GM19023 (cell line): ENCODE measurements at regions not wholly inside any gene's neighbourhood (a gene's known extent, or its start where the extent isn't known, plus 50 kb on each side); places are given as distances from the start of the nearest gene placed in this dataset.

Experiments used
- ATAC-seq: cut with Tn5 transposase; IDR thresholded peaks from one replicate; pipeline ENCODE4 v1.9.1; 2021; ENCODE audit warnings: mild to moderate bottlenecking, moderate library complexity; ENCODE audit not compliant: unreplicated experiment

DNA sequence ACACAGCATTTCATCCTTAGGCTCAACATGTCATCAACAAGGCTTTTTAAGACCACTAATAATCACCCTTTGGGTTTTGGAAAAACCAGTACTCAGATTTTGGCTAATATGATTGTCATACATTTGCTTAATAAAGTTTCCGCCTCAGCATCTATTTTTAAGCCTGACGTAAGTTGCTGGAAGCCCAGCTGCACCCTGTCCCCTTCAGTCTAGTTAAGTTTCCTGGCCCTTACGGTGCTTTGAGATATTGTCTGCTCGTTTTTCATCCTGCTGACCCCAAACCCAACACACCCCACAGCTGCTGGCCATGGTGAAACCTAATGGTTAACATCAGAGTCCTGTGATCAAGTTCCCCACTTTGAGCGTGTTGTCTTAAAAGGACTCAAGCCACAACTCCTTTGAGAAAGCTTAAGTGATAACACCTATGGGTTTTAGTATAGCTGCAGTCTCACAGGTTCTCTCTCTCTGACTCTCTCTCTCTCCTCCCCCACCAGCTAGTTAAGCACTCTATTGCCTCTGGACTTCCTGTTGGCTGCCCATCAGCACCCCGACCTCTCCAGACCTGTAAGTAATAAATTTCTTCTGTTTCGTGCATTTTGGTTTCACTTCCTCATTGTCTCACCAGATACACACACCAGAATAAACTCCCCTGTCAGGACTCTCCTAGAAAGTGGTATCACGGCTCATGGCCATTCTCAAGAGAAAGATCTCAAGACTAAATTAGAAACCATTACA is 802.0 kb downstream of the C6orf118 start:
- ATAC-seq, result no peak

DNA sequence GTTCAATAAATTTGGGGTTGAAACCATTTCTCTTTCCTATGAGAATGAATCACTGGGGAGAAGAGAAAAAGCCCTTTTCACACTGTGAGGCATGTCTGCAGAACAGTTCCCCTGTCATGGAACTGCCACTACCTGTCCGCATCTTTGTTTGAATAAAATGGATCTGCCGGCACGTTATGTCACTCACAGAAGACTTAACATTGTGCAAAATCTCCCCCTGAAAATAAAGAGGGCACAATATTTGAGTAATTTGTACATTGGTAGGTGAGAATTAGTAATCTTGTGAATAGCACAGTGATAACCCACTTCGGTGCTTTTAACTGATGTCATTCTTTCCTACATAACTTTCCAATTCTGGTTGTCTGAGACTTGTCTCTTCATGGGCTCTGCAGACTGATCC is 804.0 kb downstream of the C6orf118 start:
- ATAC-seq, result no peak

DNA sequence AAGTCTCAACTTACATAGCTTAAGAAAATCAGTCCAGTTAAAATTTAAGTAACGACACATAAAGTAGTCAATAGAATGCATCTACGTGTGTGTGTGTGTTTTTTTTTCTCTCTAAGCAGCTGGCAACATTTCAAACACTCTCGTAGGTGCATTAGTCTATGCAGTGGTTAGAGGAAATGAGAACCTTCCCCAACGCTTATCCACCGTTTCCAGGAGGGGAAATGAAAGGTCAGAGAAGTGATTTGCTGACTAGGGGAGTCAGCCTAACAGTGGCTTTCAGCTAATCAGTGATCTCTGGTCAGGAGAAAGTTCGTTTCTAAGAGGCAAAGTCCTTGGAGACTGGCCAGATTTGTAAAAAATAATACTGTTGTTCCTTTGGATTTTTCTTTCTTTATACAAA is 806.6 kb downstream of the C6orf118 start:
- ATAC-seq, result no peak

DNA sequence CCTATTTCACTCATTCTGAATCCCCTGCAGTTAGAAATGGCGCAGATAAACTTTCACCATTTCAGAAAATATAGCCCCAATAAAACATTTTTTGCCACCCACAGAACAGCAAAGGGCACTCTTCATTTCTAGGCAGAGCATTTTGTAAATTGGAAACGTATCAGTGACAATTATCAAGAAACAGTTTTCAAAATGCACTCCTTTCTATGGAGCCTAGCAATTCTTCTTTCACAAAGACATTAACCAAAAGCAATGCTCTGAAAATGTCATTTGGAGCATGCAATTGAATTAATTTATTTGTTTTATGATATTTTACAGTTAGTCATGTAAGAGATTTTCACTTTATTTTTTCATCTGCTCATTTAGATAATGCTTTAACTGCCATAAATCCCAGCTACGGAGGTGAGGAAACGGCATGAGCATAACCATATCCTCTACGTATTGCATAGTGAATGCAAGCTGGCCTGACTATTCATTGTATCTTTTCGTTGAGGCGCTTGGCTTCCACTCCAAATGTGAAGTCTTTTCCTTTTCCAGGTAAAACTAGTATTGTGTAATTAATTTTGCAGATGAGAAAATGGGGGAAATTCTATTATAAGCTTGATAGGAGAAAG is 813.4 kb downstream of the C6orf118 start:
- ATAC-seq, result no peak

DNA sequence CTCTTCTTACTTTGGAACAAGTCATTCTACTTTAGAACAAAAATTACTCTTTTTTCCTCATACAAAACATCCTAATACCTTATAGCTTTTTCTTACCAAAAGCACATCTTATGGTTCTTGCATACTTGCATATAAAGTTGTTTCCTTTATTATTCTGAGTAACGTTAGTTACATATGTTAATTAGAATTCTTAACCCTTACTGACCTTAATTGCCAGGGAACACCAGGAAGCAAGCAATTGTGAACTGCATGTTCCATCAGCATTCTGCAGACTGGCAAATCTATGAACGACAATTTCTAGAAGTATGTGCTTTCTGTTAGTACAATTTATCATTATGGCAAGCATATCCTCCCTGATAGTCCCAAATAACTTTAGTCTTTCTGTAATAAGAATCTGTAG is 831.0 kb downstream of the C6orf118 start:
- no peak for ATAC-seq

DNA sequence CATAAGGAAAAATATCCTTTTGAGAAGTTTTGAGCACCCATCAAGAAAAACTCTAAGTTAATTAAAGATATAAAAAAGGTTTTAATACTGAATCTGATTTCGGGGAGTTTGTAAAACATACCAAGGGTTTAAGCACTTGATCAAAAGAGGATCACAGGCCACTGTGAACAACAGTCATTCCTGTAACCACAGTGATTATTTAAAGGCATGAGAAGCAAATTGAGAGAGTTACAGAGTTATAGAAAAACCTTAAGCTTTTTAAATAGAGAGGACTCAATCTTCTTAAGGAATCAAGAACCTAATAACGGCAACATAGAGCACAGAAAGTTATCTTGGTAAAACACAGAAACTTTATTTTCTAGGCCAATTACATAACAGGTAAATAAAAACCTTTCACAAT is 831.6 kb downstream of the C6orf118 start:
- no peak for ATAC-seq

DNA sequence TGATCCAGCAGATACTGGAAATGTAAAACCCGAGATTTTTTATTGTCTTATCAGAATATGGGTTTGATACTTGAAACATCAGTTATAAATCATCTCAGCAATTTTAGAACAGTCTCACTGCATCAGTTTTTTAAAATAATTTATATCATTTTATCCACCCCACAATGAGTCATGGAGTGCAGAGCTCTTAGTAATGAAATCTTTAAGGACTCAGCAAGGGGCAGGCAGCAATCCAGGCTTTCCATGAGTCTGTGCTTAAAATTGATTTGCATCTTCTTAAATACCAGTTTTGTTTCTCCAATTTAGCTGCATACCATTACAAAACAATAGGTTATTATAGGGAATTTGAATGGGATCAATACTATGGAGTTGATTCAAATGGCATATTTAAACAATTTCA is 832.3 kb downstream of the C6orf118 start:
- no peak for ATAC-seq

DNA sequence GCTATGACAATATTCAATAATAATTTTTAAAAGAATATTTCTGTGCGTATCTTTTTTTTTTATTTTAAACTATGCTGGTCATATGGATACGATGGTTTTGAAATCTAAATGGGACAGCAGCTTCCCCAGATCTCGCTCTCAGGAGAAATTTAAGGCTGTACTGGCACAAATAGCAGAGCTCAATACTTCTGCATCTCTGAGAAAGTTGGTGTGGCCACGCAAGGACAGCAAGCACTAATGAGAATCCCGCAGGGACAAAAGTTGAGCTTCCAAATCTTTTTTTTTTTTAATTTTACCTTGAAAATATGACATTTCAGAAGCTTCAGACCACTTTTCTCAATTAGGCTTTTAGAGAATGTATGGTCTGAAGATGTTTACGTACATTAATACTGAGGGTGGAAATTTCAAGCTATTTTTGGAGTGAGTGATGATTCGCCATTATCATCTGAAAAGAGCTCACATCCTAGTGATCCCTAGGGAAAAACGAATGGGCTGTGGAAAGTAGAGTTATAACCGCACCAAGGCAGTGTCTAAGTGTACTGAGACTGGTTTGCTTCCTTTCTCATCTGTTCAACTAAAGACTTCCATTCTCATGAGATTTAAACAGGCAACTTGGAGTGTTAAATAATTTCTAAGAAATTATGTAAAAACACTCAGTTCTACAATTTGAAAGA is 840.0 kb downstream of the C6orf118 start:
- no peak for ATAC-seq

DNA sequence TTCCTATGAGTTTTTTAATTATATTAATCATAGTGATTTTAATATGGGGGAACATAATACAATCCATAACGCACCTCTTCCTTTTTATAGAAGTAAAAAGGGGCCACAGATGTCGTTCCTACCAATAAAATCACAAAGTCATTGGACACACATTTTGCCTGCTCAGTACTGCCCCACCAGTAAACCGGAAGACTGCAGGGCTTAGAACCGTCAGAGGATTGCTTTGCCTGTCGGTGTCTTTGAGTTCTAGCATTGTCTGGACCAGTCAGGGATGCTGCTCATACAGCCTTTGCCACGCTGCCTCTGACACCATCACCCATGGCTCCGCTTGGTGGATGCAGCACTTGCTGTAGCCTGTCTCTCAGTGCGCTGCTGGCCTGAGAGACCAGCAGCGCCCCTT is 853.6 kb downstream of the C6orf118 start:
- ATAC-seq, result no peak

DNA sequence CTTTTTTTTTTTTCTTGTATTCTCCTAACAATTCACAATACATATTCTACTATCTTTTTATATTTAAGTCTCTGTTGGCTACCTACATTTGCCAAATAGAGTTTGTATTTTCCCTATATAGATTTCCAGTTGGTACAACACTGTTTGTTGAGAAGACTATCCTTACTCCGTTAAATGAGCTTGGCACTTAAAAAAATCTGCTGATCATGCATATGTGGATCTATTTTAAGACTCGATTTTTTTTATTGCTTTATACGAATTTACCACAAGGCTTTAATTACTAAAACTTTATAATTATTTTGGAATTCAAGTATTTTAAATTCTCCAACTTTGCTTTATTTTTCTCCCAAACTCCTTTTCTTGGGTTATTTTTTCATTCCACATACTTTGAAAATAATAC is 855.6 kb downstream of the C6orf118 start:
- no peak for ATAC-seq

DNA sequence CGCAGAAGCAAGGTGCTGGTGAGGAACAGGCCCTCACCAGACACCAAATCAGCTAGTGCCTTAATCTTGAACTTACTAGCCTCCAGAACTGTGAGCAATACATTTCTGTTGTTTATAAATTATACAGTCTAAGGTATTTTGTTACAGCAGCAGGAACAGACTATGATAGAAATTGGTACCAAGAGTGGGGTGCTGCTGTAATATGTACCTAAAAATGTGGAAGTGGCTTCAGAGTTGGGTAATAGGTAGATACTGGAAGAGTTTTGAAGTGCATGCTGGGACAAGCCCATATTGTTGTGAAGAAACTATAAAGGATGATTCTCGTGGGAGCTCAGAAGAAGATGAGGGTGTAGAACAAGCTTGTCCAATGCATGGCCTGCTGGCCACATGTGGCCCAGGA is 866.8 kb downstream of the C6orf118 start:
- ATAC-seq, result no peak

DNA sequence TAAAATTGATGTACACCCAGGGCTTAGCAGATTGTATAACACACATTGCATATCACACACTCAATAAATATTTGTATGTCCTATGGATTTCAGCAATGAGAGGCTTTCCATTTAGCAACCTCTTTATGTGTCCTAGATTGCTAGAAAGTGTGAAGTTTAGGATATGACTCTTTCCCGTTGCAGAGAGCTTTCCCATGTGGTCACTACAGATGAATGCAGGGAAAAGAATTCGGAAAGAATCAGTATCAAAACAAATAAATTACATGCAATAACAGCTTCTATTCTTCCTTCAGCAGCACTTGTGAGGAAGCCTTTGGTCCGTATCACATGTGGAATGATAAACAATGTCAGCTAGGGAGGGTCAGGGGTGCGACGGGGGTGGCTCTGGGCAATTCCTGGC is 870.1 kb downstream of the C6orf118 start:
- ATAC-seq, result no peak

DNA sequence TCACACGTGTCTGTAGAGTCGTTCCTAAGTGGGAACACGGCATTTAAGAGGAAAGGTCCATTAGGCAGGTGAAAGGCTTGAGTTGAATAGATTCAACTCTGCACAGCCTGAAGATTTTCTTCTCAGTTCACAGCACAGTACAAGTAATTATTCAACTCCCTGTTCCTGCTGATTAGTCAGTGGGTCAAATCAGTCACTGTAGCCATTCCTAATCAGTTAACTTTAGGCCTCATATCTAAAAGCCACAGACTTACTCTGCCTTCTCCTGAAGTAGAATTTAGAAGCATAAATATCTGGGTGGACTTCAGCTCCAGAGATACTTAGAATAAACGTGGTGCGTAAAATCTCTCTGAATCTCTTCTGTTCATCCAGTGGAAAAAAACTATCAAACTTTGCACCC is 872.4 kb downstream of the C6orf118 start:
- no peak for ATAC-seq

DNA sequence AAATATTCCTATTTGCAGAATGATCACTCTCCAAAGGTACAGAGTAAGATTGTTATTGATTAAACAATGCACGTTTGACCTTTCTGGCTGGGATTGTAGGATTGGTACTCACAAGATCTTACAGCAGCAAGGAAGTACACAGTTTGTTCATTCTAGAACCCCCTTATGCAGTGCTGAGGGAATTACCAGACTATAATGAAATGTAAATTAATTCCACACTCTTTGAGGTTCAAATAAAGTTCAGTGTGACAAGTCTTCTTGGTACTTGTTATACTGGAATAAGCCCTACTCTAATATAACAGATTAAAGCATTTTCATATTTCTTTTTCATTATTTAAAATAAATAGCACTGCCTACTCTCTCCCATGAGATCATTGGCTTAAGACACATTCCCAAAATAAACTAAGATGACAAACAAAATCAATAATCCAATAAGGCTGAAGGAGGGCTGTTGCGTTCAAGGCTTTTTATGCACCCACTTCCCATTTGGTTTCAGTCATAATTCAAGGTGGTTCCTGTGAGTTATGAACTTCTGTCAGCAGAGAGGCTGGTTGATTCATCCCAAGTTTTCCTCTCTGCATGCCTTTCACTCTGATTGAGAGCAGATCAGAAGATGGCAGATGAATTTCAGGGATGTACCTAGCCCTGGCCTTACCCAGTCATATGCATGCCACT is 881.5 kb downstream of the C6orf118 start:
- ATAC-seq, result no peak

DNA sequence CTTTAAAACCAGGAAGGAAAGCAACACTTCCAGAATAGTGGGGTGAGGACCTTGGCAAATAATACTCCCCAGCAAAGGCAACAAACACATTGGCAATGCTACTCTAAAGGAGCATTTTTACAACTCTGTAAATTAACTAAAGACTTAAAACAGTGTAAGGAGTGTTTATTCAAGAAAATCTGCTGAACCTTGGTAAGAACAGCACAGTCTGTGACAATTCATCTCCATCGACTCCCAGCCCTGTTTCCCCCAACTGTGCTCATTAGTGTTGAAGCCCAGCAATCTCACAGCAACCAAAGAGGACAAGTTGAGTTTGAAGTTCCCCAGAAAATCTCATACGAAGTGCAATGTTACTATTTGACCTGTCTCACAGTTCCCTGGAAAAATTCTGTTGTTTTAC is 884.9 kb downstream of the C6orf118 start:
- ATAC-seq, result no peak

DNA sequence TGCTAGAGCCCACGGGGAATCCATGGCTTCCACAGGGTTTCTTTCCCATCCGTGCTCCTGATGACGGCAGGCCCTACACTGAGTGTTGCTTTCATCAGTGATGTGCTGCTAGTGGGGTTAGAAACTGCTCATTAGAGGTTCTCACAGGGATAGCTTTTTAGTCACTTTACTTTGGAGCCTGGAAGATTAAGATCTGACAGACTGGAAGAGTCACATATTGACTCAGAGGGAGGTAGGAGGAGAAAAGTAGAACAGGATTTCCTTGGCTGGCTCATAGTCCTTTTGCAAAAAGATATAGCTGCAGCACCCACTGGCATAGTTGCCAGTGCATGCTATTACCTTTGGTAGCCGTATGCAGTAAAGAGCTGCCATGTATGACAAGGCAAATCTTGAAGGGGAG is 890.3 kb downstream of the C6orf118 start:
- no peak for ATAC-seq

DNA sequence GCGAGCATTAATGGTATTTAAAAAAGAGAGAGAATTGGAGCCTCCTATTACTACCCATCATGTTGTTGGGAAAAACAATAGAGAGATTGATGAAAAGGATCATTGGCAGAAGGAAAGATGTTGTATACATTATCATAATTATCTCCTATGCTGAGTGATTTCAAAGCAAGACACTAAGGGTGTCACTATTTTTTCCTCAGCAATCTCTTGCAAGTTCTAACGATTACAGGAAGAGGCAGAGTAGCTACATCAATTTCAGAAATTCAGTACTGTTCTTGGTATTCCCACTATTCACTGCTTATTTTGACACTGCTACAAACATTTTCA is 891.2 kb downstream of the C6orf118 start:
- no peak for ATAC-seq

DNA sequence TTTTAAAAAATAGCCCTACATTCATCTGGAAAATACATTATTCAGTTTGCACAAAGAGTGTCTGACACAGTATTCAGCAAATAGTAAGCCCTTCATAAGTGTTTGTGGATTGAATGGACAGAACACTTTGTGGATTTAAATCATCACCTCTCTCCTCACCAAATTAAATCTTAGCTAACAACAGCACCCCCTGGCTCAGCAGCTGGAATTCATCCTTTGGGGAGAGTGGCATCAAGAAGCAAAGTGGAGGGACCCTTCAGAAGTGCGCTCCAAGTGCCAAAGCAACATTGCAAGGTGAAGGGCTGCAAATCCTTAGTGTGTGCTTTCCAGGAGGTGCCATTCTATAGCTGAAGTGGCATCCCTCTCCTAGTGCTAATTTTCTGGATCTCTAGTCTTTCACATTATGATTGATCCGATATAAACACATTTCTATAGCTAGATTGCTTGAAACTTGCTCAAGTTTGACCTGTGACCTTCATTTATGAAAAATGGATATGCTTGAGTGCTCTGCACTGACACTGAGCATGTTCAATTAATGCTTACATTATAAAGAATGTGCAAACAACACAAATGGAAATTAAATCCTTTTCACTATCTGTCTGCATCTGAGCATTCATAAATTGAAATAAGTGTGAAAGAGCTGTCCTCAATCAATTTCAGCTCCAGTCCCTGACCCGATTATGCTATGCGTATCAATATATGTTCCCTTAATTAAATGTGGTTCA is 891.7 kb downstream of the C6orf118 start:
- no peak for ATAC-seq

DNA sequence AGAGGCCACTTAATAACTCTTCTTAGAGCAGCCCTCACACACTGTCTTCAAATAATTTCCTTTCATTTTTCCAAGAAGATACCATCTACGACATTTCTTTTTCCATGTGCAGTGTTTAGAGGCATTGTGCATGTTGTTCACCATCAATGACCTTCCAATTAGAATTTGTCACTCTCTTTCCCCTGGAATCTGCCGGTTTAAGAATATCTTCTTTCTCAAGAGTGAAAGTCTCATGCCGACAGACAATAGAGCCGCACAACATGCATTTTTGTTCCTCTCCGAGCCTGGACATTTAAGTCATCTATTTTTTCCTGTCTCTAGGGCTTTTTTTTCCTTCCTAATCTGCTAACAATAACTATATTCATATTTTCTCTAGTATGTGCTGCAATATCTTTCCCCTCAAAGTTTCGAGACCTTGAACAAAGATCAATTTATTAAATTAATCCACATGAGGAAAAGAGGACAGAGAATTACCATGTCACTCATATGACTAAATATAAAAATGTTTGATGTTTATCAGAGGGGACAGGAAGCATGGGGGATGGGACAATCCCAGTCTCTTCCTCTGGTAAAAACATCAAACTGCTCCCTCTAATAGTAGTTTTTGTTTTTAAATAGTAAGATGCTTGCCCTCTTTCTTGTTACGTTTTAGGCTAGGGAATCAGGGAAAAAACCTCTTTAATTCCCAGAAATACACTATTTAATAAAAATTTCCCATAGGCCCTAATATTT is 893.4 kb downstream of the C6orf118 start:
- ATAC-seq, result no peak

DNA sequence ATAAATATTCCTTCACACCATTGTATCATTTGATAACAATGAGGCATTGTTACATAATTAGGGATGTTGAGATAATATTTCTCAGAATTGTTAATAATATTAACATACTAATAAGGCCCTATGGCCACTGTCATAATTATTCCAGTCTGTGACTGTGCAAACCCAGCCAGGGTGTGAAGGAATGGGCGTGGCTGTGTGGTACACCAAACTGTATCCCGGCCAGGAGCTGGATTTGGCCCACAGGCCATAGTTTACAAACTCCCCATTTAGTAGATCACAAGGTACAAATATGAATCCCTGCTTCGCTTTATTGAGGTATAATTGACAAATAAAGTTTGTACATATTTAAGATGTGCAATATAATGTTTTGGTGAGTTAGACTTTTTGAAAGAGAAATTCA is 894.7 kb downstream of the C6orf118 start:
- no peak for ATAC-seq

DNA sequence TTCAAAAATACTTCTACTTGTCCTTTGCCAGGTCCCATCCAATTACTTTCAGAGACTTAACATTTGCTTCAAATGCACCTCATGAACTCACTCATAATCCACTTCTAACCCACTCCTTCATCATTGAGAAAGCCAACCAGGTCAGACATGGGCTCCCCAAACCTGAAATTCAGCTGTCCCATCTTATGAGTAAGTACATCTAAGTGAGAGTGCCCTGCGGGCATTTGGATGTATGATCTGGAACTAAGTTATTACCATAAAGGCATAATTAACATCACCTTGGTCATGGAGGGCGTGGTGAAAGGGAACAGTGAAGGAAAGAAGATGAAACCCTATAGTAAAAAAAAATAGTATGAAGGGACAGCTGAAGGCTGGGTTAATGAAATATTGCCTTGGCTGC is 896.8 kb downstream of the C6orf118 start:
- ATAC-seq, result no peak
